ENCODE measurements at regions not wholly inside any gene's neighbourhood (a gene's known extent, or its start where the extent isn't known, plus 50 kb on each side); places are given as distances from the start of the nearest gene placed in this dataset.

DNA sequence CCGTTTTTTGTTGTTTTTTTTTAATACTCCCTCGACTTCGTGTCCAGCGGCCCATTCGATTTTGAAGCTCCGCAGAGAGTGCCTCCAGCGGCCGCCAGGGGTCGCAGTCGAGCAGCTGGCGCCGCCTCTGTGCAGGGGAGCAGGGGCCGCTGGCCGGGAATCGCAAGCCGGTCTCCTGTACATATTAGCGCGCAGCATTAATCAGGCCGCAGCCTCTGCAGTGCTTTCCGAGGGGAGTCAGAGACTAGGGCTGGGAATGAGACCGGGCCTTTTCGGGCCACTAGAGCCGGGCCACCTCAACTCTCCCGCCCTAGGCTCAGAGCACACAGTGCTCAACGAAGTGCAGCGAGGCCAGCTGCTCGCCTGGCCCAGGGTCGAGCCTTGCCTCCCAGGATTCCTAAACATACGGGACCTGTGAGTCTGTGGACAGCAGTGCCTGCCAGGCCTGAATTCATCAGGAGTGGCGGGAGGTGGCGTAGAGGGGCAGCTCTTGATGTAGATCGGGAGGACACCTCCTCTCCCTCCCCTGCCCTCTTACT is 81.8 kb downstream of the EMP1 start:
- ATAC-seq, result peak; percentile 73

DNA sequence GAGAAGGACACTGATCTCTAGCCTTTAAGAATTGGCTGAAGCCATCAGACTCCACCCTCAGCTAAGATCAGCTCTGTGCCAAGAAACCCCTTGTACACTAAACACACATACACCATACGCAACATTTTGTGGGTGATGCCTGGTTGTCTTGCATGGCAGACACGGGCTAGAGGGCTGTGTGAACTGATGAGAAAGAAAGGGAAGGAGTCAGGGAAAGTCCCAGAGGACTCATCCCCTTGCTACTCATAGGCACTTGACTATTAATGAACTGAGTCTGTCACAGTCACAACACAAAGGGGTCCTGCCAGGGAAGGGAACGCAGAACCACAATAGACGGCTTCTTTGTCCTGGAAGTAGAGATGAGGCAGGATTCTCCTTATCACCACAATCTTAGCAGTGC is 80.8 kb downstream of the EMP1 start:
- no peak for ATAC-seq

DNA sequence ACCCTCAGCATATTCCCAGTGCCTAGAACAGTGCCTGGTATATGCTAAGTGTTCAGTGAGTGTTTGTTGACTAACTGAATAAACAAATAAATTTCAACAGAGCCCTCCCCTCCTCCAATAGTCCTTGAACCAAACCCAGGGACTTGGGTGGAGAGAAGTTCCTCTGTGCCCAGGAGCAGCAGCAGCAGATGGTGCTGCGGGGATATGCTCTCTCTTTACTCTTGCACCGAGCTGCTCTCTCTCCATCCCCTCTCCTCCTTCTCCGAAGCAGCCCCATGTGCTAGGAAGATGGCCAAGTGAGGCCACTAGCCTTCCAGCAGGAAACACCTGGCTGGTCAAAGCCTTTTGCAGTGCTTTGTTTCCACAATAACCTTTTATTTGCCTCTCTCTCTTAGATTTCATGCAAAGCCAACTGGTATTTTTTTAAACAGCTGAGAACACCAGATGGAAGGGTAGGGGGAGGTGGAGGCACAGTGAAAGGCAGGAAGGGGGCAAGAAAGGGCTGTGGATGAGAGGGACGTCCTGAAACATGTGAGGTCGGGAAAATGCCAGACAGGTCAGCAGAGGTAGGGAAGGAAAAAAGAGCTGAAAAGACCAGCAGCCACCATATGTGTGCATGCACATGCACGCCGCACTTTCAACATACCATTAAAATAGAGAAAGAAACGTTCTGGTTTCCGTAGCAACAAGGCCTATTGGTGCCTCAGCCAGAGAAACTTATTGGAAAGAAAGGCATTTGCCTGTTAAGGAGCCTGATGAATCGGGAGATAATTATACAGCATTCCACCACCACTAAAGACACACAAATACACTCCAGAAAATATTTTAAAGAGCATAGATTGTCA is 78.9 kb downstream of the EMP1 start:
- ATAC-seq, result no peak

DNA sequence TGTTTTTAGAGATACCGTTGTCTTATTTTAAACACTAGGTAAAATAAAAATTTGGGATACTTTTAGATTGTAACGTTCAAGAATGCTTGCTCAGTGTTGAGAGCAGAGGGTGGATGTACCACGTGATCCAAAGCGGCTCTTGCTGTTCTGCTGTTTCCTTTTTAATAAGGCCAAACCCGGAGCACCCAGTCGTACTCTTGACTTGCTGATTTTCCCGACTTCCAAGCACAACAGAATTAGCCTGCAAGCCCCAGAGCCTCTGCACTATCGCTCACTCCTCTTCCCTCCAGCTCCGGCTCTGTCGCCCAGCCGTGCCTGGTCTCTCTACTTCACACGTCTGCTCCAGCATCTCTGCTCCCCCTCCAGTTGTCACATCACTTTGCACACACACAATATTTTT is 77.3 kb downstream of the EMP1 start:
- ATAC-seq, result no peak

DNA sequence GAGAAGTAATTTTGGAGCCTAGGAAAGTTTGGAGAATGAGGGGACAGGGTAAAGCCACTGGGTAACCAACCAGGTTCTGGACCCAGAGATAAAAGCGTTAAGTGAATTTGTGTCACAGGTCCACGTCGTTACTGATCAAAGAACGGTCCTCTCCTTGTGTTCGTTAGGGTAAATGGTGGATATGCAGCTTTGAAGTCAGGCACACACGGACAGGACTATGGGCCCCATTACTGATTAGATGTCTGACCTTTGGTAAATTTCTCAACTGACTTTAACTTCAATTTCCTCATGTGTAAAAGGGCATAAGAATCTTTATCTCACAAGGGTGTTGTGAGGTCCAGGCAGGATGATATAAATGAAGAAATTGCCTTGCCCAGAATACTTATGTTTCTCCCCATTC is 76.6 kb downstream of the EMP1 start:
- ATAC-seq, result no peak

DNA sequence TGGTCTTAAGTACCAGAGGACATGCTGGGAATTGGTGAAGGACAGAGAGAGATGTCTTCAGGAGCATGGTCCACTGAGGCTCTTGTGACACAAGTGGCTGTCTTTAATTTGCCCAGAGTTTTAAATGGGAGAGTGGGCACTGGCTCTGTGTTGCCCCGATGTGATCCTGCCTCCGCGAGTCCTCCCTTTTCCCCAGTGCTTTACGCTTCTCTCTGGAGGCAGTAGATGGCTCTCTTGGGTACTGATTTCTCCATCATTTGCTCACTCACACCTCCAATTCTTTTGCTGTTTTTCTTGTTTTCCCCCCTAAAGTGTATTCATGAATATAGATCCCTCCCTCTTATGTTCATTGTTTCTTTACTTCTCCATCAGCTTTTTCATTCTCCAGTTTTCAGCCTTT is 74.3 kb downstream of the EMP1 start:
- ATAC-seq, result no peak

All from esophagus mucosa (tissue), 1 donor.